Left ventricle myocardium inferior (tissue), 1 donor: ENCODE measurements at regions not wholly inside any gene's neighbourhood (a gene's known extent, or its start where the extent isn't known, plus 50 kb on each side); places are given as distances from the start of the nearest gene placed in this dataset.

ENCODE experiments used
- DNase-seq: peaks from one replicate; pipeline ENCODE4 v3.0.0-alpha.2; 2020
- H3K27ac ChIP-seq: fragments of 200-600 bp; replicated peaks from 2 replicates; pipeline ENCODE4 v1.8.0; 2021
- H3K27me3 ChIP-seq: fragments of 200-600 bp; 2 replicates; pipeline ENCODE4 v1.8.0; 2021; ENCODE audit warnings: low read depth
- H3K36me3 ChIP-seq: fragments of 200-600 bp; 2 replicates; pipeline ENCODE4 v1.8.0; 2021
- H3K4me1 ChIP-seq: fragments of 200-600 bp; 2 replicates; pipeline ENCODE4 v1.8.0; 2021
- H3K4me3 ChIP-seq: fragments of 200-600 bp; 2 replicates; pipeline ENCODE4 v1.8.0; 2021; ENCODE audit warnings: mild to moderate bottlenecking, moderate library complexity
- H3K9me3 ChIP-seq: fragments of 200-600 bp; replicated peaks from 2 replicates; pipeline ENCODE4 v1.8.0; 2021
- intact Hi-C: fragments of 100-400 bp; cut with micrococcal nuclease; formaldehyde crosslinking; loops from one replicate; pipeline ENCODE4 v1.11.0; 2022
- TF ChIP-seq, protein P1 (sequence below): fragments of 200-600 bp; IDR thresholded peaks from 2 replicates; pipeline ENCODE4 v1.8.0; 2021; ENCODE audit warnings: antibody characterized with exemption, mild to moderate bottlenecking, borderline replicate concordance
- donor health status: DM: no; HTN: yes; CAD: no; lungs with severe emphysema.

DNA sequence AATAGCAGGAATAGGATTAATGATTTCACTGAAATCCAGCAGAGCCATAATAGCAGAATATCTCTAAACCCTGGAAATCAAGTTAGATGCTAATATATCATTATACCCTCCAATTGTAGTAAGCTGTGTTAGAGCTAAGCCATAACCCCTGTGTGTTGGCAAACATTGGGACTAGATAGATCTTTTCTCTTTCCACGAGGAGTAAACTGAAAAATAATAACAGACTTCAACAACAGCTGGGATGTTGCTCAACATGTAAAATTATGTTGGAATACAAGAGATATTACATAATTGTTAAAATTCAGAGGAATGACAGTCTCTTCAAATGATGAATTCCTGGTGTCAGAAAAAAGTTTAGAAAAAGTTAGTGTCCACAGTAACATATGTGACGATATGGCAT is 383.8 kb downstream of the SNAPC1 start:
- intact Hi-C loops, result no loop called here
- H3K9me3 ChIP-seq, result peaks cover 30% of the 10 kb centered on the region

DNA sequence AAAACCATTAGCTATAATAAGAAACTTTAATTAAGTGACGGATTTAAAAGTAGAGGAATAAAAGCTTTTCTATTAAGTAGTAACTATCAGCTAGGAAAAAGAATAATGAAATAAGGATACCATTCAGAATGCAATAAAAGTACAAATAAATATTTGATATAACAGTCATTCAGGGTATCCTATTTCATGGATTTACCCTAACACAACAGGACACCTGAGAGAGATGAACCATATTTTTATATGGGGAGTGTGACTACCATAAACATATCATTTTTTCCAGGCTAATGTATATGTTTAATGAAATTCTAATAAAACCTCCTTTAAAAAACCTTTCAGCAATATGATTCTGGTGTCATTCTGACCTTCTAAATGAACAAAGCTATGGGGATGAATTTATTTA is 393.8 kb downstream of the SNAPC1 start:
- Histone ChIP-seq H3K36me3 (no peaks in the 10 kb centered on the region), H3K27me3 (peaks cover 34% of the 10 kb centered on the region), H3K9me3 (no peaks in the 10 kb centered on the region), H3K27ac (no peak overlapping the region), H3K4me3 (no peak overlapping the region), H3K4me1 (no peaks in the 10 kb centered on the region)
- no peak for DNase-seq
- intact Hi-C loops, result no loop called here
- TF ChIP-seq, protein P1, sequence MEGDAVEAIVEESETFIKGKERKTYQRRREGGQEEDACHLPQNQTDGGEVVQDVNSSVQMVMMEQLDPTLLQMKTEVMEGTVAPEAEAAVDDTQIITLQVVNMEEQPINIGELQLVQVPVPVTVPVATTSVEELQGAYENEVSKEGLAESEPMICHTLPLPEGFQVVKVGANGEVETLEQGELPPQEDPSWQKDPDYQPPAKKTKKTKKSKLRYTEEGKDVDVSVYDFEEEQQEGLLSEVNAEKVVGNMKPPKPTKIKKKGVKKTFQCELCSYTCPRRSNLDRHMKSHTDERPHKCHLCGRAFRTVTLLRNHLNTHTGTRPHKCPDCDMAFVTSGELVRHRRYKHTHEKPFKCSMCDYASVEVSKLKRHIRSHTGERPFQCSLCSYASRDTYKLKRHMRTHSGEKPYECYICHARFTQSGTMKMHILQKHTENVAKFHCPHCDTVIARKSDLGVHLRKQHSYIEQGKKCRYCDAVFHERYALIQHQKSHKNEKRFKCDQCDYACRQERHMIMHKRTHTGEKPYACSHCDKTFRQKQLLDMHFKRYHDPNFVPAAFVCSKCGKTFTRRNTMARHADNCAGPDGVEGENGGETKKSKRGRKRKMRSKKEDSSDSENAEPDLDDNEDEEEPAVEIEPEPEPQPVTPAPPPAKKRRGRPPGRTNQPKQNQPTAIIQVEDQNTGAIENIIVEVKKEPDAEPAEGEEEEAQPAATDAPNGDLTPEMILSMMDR, result no peak

More for the DNA sequence above, 383.8 kb downstream of the SNAPC1 start:
- no peaks in the 10 kb centered on the region for H3K36me3 ChIP-seq
- TF ChIP-seq, protein P1, result no peak
- H3K4me1 ChIP-seq, result no peaks in the 10 kb centered on the region
- H3K27ac ChIP-seq, result peak overlapping the region; percentile 35
- no peak for DNase-seq
- H3K4me3 ChIP-seq, result no peak overlapping the region
- H3K27me3 ChIP-seq, result peaks cover 7% of the 10 kb centered on the region

DNA sequence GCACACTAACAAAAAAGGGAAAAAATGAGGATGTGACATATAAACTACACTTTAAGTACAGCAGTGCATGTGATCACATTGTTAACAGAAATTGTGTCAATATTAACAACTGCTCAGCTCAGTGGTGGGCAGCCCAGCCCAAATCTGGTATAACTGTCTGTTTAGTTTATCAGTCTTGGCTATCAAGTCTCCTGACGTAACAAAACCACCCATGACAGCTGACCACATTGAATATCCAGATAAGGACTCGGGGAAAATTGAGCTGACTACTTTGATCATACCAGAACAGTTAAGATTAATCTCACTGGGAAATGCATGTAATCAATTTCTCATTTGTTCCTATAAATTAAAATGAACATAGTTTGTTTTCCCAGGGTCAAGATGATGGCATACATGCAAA is 396.6 kb downstream of the SNAPC1 start:
- TF ChIP-seq, protein P1, result no peak
- no peaks in the 10 kb centered on the region for H3K36me3 ChIP-seq
- H3K4me1 ChIP-seq, result no peaks in the 10 kb centered on the region
- no peak overlapping the region for H3K4me3 ChIP-seq
- no peaks in the 10 kb centered on the region for H3K9me3 ChIP-seq
- intact Hi-C loops, result no loop called here
- H3K27ac ChIP-seq, result no peak overlapping the region
- no peak for DNase-seq
- peaks cover 46% of the 10 kb centered on the region for H3K27me3 ChIP-seq

DNA sequence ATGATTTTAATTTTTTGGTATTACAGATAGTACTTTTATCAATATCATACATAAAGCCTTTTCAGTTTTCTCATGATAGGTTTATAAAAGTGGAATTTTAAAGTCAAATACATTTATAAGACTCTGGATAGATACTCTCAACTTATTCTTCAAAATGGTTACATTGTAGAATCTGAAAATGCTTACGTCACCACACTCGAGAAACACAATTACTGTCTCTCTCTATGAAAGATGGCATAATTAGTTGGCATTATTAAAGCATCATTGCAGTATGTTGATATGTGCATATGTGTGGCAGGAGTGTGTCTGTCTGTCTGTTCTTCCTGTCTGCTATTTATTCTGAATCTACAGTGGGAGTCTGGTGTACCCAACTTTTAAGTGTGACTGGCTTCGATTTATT is 397.1 kb downstream of the SNAPC1 start:
- intact Hi-C loops, result no loop called here
- no peak overlapping the region for H3K4me3 ChIP-seq
- TF ChIP-seq, protein P1, result no peak
- H3K36me3 ChIP-seq, result no peaks in the 10 kb centered on the region
- no peaks in the 10 kb centered on the region for H3K9me3 ChIP-seq
- H3K27me3 ChIP-seq, result peaks cover 51% of the 10 kb centered on the region
- no peak overlapping the region for H3K27ac ChIP-seq
- no peak for DNase-seq
- H3K4me1 ChIP-seq, result no peaks in the 10 kb centered on the region

DNA sequence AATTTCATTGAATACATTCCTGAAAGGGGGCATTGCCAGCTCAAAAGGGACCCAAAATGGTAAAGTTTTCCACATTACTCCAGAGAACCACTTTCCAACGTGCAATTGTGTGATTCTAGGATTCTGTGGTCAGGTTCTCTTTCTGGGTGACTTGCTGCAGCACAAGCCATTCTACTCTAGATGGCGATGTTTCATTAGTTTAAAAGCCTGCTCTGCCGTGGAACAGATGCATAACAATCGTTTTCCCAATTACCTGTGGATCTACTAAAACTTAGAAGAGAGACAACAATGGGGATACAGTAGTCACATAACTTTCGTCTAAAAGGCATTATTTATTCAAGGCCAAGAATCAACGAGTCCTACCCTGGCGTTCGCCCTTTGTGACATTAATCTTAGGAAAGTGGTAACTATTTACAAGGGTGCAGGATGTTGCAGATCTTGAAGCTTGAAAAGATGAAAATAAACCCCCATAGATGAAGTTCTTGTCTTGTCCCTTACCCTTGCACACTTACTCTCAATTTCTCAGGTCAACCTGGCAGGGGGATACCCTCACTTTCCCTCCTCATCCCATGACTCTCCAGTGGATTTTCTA is 400.9 kb downstream of the SNAPC1 start:
- Histone ChIP-seq H3K4me3 (no peak overlapping the region), H3K4me1 (no peaks in the 10 kb centered on the region), H3K27ac (no peak overlapping the region), H3K27me3 (peaks cover 45% of the 10 kb centered on the region), H3K36me3 (no peaks in the 10 kb centered on the region), H3K9me3 (no peaks in the 10 kb centered on the region)
- TF ChIP-seq, protein P1, result peak; percentile 75
- DNase-seq, result no peak
- intact Hi-C loops, result no loop called here
